B cell (primary cell): ENCODE measurements at regions not wholly inside any gene's neighbourhood (a gene's known extent, or its start where the extent isn't known, plus 50 kb on each side); places are given as distances from the start of the nearest gene placed in this dataset.

Source experiments
- CTCF ChIP-seq: fragments of 200-600 bp; IDR thresholded peaks from one replicate; pipeline ENCODE4 v1.8.0; 2022; ENCODE audit warnings: antibody characterized with exemption, mild to moderate bottlenecking
- EZH2 ChIP-seq: IDR thresholded peaks from 2 replicates; pipeline ENCODE4 v1.6.1; 2012; ENCODE audit warnings: borderline replicate concordance, low read depth, mild to moderate bottlenecking, moderate library complexity, low read length; ENCODE audit not compliant: insufficient read depth, poor library complexity, severe bottlenecking

DNA sequence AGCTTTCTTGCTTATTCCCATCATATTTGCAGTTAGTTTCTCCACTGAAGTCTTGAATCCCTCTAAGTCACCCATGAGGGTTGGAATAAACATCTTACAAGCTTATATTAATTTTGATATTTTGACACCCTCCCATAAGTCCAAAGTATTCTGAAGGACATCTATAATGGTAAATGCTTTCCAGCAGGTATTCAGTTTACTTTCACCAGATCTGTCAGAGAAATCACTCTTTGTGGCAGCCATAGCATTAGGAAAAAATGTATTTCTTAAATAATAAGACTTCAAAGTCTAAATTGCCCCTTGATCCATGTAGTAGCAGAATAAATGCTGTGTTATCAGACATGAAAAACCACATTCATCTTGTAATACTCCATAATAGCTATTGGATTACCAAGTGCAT, 1371.7 kb upstream of the PABPC4L start:
- TF ChIP-seq CTCF (no peak), EZH2 (no peak)
